ENCODE measurements at regions not wholly inside any gene's neighbourhood (a gene's known extent, or its start where the extent isn't known, plus 50 kb on each side); places are given as distances from the start of the nearest gene placed in this dataset.

DNA sequence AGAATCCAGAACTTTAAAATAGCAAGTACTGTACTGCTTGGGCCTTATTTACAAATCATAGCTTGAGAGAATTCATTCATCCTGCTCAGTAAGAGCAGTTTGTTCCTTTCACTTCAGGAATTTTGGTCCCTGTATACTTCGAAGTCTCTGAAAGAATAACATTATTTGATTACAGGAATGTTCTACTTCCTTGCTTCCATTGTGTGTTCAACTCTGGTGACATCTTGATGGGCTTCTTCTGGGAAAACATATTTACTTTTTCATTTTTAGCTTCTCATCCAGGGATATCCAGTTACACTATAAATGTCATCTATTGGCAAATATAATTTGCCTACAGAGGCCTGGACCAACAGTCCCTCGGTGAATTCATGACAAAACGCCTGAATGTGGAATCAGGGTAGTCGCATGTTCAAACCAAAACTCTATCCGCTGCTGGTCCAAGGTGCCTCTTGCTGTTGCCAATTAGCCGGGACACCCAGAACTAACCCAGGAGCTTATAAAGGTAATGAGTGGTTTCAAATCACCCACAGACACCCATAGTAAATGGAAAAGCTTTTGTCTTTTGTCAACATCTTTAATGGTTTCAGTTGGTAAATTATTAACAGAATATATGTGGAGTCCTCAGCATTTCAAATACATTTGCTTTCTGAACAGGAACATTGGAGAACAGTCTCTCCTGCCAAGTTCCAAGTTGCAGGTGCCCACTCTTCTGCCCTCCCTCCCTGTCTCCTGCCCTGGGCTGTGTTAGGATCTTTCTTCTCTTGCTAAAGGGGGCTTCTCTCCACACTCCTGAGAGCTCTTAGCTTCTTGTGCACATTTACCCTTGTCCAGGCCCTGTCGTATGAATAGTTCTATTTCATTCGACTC lies 162.5 kb upstream of the CITED2 start:
- TF ChIP-seq YY1 (IDR thresholded peaks at IDR 0.05; ENCODE audit: insufficient read depth, insufficient read length) (no peak), ZNF274 (IDR thresholded peaks at IDR 0.05; ENCODE audit: low read depth, low read length) (no peak)
